OCI-LY1 (cell line): ENCODE measurements at regions not wholly inside any gene's neighbourhood (a gene's known extent, or its start where the extent isn't known, plus 50 kb on each side); places are given as distances from the start of the nearest gene placed in this dataset.

Experiments used
- CTCF ChIP-seq: fragments of 200-600 bp; sonication (generic), shearing (Covaris generic); IDR thresholded peaks from 2 replicates; pipeline ENCODE4 v1.5.1; 2017; ENCODE audit warnings: mild to moderate bottlenecking, antibody characterized with exemption, low read length, moderate library complexity, mixed read lengths
- EZH2 ChIP-seq: fragments of 200-600 bp; sonication (generic), shearing (Covaris generic); IDR thresholded peaks from 2 replicates; pipeline ENCODE4 v1.8.0; 2017; ENCODE audit warnings: borderline replicate concordance, mixed run types, mild to moderate bottlenecking, antibody characterized with exemption, low read length, moderate library complexity, mixed read lengths

- TF ChIP-seq EZH2 (no peak), CTCF (no peak)
These were observed 206.5 kb upstream of the CDH5 start for GRCh38 chr16:66159987-66160386.
